Jurkat, Clone E6-1 (cell line): ENCODE measurements at regions not wholly inside any gene's neighbourhood (a gene's known extent, or its start where the extent isn't known, plus 50 kb on each side); places are given as distances from the start of the nearest gene placed in this dataset.

ENCODE experiments used
- DNase-seq: peaks from one replicate; pipeline ENCODE4 v3.0.0-alpha.2; 2011; ENCODE audit warnings: low read depth, low spot score
- H3K4me3 ChIP-seq: 2 replicates; pipeline ENCODE4 v1.5.1; 2011; ENCODE audit warnings: mild to moderate bottlenecking, low read length, control low read depth, moderate library complexity

DNA sequence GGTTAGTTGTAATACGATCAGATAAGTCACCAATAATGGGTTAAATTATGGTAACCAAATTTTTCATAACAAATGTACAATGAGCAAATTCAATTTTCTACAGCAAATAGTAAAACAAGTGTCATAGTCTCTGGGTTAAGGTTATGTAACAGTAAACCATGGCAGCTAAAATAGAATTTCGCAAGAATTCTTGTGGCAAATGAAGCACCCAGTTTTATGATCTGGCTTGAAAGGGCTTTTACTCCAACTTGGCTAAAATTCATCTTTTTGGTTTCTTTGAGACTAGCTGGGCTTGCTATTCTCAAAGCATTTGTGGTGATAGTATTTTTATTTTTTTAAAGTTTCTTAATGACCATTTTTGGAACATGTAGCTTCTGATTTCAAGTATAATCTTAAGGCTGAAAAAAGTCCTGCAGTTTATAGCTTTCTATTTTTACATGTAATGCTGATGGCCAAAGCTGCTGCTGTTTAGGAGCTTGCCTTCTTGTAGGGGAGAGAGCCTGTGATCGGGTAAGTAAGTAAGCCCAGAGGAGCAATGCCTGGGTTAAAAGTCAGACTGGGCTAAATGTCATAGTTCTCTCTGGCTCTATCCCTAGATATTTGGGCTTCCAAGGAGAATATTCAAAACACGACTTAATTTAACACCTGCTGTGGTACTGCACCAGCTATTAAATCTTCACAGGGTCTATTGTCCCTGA lies 55.5 kb upstream of the SYPL1 start:
- no peak for DNase-seq
- no peak overlapping the region for H3K4me3 ChIP-seq

DNA sequence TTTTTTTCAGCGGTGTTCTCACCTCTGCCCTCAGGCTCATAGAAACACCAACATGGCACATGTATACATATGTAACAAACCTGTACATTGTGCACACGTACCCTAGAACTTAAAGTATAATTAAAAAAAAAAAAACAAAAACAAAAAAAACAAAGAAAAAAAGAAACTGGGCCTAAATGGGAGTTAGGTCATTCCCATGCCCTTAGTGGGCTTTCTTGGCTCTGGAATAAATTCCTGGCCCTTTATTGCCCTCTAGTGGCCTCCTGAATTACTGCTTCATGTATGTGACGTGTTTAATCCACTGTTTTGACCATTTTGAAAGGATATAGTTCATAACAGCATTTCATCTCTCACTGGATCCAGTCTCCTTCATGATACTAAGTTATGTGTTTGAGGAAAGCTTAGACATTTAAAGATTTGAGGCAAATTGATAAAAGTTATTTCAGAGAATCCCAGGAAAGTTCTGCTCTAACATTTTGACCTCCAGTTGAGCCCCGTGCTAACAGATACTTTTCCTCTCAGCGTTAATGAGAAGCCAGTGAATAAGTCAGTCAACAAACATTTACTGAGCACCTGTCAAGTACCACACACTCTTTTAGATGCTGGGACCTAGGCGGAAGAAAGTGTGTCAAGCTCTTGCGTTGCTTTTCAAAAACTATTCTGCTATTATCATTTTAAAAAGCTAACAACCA lies 54.7 kb upstream of the SYPL1 start:
- peak; percentile 45 for DNase-seq
- H3K4me3 ChIP-seq: no peak overlapping the region

DNA sequence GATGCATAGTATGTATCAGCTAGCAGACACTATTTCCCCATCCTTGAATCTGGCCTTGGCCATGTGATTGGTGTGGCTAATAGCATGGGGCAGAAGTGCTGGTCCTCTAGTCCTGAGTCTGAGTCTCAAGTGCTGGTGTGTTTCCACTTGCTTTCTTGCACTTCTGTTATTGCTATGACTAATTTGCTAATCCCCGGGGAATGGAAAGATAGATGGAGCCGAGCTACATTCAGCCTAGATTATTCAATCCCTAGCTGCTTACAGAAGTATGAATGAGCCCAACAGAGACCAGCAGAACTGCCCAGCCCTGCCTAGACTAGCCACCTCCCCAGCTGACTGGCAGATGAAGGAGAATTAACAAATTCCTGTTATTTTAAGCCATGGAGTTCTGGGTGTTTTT lies 53.2 kb upstream of the SYPL1 start:
- no peak for DNase-seq
- no peak overlapping the region for H3K4me3 ChIP-seq

DNA sequence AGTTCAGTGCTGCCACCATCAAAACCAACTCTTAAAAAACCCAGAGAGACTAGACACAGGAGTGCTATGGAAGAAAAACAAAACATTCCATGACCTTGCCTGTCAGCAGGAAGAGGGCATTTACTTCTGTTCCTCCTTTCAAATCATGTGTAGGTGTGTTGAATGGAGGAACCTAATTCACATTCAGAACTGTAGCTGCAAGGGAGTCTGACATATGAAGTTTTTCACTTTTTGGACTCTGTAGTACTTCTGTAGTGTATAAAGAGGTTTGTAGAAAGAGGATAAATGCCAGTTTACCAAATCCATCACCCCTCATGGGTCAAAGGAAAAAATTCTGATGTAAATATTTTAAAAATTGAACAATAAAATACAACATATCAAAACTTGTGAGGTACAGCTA lies 51.1 kb upstream of the SYPL1 start:
- no peak for DNase-seq
- H3K4me3 ChIP-seq: no peak overlapping the region
